Kidney capillary endothelial cell (primary cell): ENCODE measurements at regions not wholly inside any gene's neighbourhood (a gene's known extent, or its start where the extent isn't known, plus 50 kb on each side); places are given as distances from the start of the nearest gene placed in this dataset.

Experiments used
- DNase-seq: peaks from one replicate; pipeline ENCODE4 v3.0.0-alpha.2; 2018; ENCODE audit warnings: low spot score

DNA sequence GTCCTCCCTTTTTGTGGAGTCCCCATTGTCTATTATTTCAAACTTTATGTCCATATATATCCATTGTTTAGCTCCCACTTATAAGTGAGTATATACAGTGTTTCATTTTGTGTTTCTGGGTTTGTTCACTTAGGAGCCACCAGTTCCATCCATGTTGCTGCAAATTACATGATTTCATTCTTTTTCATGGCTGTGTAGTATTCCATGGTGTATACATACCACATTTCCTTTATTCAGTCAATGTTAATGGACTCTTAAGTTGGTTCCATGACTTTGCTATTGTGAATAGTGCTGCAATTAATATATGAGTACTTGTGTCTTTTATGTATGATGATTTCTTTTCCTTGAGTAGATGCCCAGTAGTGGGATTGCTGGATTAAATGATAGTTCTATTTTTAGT lies 329.1 kb downstream of the AR start:
- DNase-seq, result no peak

DNA sequence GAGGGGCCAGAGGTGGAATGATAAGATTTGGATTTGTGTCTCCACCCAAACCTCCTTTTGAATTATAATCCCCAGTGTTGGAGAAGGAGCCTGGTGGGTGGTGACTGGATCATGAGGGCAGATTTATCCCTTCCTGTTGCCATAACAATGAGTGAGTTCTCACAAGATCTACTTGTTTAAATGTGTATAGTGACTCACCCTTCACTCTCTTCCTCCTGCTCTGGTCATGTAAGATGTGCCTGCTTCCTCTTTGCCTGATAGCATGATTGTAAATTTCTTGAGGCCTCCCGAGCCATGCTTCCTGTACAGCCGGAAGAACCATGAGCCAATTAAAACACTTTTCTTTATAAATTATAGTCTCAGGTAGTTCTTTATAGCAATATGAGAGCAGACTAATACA lies 348.6 kb downstream of the AR start:
- no peak for DNase-seq

DNA sequence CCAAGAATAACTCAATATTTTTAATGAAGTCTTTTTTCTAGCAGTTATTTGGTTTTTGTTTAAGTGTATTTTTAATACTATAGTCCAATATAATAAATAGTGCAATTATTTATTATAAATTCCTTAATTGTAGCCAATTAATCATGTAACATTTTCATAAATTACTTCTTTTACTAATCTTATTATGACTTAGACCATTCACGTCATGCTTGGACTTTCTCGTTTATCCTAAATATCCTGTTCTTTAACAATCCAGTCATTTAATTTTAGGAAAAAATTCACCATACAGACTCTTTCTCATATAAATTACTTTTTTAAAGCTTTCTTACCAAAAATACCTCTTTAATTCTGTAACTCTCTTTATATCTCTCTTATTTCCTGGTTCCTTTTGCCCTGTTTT lies 350.1 kb downstream of the AR start:
- DNase-seq, result peak; percentile 0

DNA sequence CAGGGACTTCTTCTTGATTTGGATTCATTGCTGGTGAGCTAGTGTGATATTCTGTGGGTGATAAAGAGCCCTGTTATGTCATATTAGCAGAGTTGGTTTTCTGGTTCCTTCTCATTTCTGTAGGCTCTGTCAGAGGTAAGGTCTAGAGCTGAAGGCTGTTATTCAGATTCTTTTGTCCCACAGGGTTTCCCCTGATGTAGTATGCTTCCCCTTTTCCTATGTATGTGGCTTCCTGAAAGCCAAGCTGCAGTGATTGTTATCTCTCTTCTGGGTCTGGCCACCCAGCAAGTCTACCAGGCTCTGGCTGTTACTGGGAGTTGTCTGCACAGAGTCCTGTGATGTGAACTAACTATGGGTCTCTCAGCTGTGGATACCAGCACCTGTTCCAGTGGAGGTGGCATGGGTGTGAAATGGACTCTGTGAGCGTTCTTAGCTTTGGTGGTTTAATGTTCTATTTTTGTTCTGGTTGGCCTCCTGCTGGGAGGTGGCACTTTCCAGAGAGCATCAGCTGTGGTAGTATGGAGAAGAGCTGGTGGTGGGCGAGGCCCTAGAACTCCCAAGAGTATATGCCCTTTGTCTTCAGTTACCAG lies 373.7 kb downstream of the AR start:
- DNase-seq, result no peak

DNA sequence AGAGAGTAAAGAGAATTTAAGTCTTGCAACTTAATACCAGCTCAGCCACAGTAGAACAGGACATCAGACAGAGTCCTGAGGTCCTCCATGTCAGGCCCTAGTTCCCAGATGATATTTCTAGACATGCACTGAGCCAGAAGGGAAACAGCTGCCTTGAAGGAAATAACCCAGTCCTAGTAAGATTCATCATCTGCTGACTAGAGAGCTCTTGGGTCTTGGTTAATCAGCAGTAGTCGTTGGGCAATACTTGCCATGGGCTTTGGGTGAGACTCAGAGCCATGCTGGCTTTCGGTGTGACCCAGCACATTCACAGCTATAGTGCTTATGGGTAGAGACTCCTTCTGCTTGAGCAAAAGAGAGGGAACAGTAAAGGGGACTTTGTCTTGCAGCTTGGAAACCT lies 379.1 kb downstream of the AR start:
- no peak for DNase-seq

DNA sequence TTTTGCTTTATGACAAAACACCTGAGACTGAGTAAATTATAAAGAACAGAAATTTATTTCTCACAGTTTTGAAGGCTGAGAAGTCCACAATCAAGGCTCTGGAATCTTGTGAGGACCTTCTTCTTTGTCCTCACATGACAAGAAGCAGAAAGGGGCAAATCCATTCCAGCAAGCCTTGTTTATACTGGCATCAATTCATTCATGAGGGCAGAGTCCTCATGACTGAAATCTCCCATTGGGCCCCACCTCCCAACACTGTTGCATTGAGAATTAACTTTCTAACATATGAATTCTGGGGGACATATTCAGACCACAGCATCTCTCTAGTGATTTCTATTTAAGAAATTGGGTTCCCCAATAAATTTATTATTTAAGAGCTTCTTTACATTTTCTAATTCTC lies 395.4 kb downstream of the AR start:
- DNase-seq, result no peak

DNA sequence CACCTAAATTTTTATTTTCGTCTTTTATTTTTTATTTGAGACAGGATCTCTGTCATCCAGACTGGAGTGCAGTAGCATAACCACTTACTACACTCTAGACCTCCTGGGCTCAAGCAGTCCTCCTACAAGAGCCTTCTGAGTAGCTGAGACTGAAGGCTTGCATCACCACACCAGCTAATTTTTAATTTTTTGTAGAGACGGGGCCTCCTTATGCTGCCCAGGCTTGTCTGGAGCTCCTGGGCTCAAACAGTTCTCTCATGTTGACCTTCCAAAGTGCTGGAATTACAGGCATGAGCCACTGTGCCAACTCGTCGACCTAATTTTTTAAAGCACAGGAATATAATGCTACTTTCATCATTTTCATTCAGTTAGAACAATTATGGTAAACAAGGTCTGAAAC lies 405.4 kb downstream of the AR start:
- no peak for DNase-seq

DNA sequence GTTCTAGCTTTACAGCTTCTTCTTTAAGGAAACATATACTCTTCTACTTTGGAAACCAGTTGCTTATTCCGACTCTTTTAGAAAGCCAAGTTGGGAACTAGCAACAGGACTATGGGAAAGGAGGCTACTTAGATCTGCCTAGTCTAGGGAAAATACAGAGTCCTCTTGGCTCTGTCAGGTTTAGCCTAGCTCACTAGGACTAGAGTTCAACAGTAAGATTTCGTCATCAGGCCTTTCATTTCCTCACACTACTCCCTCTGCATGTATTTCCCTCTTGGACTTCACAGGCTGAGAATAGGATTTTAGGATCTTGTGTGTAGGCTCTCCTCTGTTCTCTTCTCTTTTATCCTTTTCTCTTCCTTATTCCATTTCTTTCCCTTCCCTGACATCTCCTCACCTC lies 409.8 kb downstream of the AR start:
- no peak for DNase-seq

DNA sequence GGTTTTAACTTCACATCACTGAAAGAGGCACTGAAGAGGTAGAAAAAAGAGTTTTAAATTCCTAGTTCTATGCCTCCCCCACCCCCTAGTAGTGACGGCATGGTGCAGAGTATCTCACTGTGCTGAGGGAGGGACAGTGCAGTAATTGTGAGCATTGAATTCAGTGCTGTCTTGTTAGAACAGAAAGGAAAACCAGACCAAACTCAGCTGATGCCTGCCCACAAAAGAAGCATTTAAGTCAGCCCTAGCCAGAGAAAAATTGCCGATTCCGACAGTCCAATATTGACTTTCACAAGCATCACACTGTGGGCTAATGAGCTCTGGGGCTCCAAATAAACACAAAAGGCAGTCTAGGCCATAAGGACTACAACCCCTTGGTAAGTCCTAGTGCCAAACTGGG lies 417.7 kb downstream of the AR start:
- DNase-seq, result no peak
